ENCODE measurements at regions not wholly inside any gene's neighbourhood (a gene's known extent, or its start where the extent isn't known, plus 50 kb on each side); places are given as distances from the start of the nearest gene placed in this dataset.
"Not testable (repeated sequence)": the region's sequence is repeated elsewhere in the genome, so short reads cannot be mapped to it uniquely, and the experiment has no call there.

DNA sequence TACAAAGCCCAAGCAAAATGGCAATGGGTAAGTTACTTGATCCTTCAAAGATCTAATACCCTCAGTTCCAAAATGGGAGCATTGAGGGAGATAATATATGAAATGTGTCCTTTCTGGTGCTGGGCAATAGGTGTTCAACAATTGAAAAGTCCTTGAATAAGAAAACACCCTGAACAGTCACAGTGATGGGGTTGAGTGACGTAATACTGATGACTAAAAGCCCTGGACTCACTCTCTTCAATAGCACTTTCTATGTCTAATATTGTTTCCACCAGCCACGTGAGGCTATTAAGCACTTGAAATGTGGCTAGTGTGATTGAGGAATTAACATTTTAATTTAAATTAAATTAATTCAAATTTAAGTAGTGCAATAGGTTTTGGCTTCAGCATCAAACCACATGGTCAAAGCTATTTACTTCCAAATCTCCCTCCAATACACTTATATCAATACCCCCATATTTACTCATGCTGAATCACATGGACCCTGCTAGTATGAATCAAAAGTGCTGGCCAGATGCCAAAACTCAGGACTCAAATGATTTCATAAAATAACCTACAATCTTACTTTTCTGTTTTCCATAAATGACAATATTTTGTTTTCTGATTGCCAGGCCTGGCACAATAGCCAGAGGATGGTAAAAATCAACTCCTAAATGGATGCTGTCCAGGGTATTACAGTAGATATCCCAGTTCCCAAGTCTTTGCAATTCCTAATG, 516.2 kb downstream of the HAPSTR1 start:
- intact Hi-C loops (cut with DNase I) = no loop called here
- ATAC-seq (ENCODE audit: poor library complexity) (no peak), DNase-seq (no peak)

DNA sequence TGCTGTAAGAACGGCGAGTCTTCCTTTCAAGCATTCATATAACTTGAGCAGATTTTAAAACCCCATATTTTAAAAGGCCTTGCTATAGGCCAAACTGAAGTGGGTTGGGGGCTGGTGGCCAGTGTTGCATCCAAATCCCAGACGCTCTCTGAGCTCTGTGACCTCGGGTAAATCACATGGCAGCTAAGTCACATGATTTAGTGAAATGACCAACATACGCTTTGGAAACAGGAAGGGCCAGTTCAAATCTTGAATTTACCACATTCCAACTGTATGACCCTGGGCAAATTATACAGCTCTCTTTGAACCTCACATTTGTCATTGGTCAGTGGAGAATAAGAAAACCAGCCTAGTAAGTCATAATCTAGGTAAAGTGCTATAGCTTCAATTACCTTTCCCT, 519.3 kb downstream of the HAPSTR1 start:
- intact Hi-C loops (cut with DNase I) = no loop called here
- DNase-seq (no peak), ATAC-seq (ENCODE audit: poor library complexity) (no peak)

DNA sequence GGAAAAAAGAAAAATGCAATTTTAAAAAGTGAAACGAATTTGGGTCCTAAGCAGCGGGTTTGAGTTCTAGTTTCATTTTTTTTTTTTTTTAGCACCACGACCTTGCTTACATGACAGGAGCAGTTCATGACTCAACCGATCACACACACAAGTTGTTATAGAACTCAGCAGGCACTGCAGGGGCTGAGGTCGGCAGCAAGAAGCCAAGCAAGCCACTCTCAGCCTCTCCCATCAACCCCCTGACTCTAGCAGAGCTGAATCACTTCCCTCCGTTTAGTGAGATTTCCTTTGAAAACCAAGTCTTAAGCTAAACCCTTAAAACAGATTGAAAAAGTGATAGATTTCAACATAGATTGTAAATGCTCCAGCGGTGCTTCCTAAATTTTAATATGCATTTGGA, 520.8 kb downstream of the HAPSTR1 start:
- ATAC-seq (ENCODE audit: poor library complexity) = no peak
- intact Hi-C loops (cut with DNase I) = no loop called here
- DNase-seq = no peak

DNA sequence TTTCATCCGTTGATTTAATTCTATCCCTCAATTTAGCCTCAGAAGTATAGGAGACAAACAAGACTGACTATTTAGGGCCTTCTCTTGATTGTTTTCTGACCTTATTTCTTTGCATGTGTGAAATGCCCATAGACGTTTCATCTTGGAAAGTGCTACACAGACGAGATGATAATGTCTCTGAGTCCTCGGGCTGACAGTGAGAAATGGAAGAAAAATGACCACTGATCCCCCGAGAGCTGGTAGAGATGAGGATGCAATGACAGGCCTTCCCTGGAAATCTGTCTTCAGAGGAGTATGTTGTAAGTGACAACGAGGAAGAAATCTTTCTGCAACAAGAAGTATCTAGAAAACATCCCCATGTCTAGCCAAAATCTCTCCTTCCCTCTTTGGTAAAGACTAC, 522.9 kb downstream of the HAPSTR1 start:
- ATAC-seq (ENCODE audit: poor library complexity) = no peak
- no peak for DNase-seq
- intact Hi-C loops (cut with DNase I) = no loop called here

DNA sequence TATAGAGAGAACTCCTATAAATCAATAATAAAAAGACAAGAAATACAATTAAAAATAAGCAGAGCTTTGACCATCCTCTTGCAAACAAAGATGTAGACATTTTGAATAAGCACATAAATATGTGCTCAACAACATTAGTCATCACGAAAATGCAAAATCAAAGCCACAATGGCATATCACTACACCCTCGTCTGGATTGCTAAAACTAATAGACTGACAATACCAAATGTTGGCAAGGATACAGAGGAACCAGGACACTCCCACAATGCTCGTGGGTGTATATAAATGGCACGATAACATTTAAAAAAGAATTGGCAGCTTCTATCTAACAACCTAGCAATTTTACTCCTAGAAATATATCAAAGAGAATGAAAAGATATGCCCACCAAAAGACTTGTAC, 530.8 kb downstream of the HAPSTR1 start:
- ATAC-seq (ENCODE audit: poor library complexity) (no peak), DNase-seq (no peak)
- intact Hi-C loops (cut with DNase I) = no loop called here

DNA sequence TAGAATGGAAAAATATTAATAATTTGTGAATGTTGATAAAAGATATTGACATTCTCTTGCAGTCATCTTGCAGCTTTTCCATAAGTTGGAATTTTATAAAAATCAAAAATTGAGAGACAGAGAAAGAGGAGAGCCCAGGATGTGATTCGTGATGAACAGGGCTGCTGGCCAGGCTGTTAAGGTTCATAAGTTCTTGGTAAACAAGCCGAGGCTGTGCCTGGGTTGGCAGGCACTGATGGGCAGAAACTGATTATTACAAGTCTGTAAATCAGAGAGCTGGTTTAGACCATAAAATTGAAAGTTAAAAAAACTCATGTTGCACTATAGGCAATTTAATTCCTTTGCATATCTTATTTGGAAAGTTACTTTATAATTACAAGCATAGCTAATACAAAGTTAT, 533.7 kb downstream of the HAPSTR1 start:
- intact Hi-C loops (cut with DNase I) = no loop called here
- ATAC-seq (ENCODE audit: poor library complexity) (no peak), DNase-seq (no peak)

DNA sequence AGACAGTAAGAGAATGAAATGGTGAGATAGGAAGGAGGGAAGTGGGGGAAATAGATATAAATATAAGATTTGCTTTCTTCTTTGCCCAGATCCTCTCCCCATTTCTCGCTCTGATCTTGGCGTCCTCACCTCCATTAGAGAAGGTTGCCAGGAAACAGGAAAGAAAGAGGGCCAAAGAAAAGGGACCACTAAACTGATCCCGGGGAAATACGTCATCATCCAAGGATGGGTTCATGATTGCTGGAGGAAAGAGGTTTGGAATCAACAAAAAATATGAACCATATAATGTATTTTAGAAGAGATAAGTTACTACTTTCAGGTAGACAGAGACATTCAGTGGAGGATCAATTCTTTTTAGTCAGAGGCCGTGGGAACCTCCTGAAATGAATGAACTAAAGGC, 536.0 kb downstream of the HAPSTR1 start:
- intact Hi-C loops (cut with DNase I) = no loop called here
- no peak for ATAC-seq (ENCODE audit: poor library complexity)
- no peak for DNase-seq

DNA sequence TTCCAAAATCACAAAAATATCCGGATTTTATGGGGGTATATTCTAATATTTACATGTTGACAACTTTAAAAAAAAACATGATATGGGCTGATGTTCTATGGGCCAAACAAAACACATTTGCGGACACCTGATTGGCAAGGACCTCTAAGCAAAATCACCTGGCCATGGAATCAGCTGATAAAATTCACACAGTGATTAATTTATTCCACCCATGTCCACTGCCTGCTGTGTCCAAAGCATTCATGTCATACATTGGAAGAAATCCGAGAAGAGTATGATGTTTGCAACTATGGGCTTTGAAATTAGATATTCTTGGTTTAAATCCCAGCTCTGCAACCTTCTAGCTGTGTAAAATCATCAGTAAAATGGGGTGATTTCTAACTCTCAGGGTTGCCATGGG, 538.7 kb downstream of the HAPSTR1 start:
- no peak for ATAC-seq (ENCODE audit: poor library complexity)
- DNase-seq = no peak
- intact Hi-C loops (cut with DNase I) = no loop called here

DNA sequence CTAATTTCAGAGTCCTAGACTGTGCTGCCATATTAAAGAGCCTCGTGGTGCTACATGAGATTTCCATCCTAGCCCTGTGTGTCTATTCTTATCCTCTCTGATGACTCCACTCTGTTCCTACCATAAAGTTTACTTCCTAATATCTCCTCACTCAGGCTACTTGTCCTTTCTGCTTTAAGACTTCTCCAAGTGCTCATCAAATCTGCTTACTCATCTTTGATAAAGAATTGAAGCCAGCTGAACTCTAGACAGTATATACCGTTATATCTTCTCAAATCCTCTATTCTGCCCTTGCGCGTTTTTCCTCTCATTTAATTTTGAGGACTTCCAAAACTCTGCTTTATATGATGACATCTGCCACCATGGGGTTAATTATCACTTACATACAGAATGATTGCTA, 539.5 kb downstream of the HAPSTR1 start:
- ATAC-seq (ENCODE audit: poor library complexity) = no peak
- intact Hi-C loops (cut with DNase I) = no loop called here
- no peak for DNase-seq

DNA sequence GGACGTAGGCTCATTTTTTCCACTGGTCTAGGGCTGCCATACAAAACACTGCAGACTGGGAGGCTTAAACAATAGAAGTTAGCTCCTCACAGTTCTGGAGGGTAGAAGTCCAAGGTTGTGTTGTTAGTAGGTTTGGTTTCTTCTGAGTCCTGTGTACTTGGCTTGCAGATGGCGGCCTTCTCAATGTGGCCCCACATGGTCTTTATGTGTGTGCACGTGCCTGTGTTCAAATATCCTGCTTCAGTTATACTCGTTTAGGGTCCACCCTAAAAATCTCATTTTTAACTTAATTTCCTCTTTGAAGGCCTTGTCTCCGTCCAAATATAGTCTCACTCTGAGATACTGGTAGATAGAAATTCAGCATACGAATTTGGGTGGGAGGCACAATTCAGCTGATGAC, 542.4 kb downstream of the HAPSTR1 start:
- ATAC-seq (ENCODE audit: poor library complexity) = no peak
- intact Hi-C loops (cut with DNase I) = no loop called here
- DNase-seq = no peak

DNA sequence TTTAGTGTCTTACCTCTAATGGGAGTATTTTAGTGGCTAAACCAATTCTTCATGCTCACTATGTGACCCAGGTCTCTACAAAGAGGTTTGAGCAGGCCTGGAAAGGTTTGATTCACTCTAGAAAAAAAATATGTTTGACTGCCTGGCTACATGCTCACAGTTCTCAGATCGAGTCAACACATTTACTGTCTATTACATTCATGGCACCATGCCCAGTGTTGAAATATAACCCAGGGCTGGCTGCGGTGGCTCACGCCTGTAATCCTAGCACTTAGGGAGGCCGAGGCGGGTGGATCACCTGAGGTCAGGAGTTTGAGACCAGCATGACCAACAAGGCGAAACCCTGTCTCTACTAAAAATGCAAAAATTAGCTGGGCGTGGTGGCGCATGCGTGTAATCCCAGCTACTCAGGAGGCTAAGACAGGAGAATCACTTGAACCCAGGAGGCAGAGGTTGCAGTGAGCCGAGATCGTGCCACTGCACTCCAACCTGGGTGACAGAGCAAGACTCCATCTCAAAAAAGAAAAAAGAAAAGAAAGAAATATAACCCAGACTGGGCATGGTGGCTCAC, 543.8 kb downstream of the HAPSTR1 start:
- ATAC-seq (ENCODE audit: poor library complexity); intact Hi-C loops (cut with DNase I); DNase-seq: not testable (repeated sequence)

DNA sequence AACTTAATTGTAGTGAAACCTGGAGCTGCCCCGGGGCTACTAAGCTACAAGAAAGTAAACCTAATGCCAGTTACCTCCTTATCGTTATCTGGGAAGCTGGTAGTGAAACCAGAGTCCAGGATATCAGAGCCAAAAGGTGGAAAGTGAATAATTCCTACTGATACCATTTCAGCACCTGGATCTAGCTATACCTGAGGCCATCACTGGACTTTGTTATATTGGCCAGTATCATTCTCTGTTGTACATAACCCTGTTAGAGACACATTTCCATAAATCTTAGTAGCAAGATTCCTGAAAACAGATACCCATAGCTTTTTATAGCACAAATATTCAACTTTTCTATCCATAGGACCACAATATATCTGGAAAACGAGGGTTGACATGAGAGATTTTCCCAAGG, 538.0 kb downstream of the GRIN2A start:
- ATAC-seq (ENCODE audit: poor library complexity) (no peak), DNase-seq (no peak)
- intact Hi-C loops (cut with DNase I) = no loop called here

DNA sequence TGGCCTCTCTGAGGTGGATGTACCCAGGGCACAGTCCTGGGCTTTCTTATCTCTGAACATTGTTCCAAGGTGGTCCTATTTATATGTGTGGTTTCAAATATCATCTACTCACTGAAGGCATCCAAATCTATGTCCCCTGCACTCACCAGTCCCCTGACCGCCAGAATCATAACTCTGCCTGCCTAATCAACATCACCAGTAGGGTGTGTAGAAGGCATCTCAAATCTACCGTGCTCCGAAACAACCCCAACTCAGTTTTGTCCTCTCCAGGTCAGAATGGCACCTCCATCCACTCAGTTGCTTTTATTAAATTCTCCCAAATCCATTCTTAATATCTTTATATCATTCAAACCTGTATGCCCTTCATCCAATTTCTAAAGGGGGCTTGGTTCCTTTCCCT, 536.3 kb downstream of the GRIN2A start:
- DNase-seq (no peak), ATAC-seq (ENCODE audit: poor library complexity) (no peak)
- intact Hi-C loops (cut with DNase I) = no loop called here

DNA sequence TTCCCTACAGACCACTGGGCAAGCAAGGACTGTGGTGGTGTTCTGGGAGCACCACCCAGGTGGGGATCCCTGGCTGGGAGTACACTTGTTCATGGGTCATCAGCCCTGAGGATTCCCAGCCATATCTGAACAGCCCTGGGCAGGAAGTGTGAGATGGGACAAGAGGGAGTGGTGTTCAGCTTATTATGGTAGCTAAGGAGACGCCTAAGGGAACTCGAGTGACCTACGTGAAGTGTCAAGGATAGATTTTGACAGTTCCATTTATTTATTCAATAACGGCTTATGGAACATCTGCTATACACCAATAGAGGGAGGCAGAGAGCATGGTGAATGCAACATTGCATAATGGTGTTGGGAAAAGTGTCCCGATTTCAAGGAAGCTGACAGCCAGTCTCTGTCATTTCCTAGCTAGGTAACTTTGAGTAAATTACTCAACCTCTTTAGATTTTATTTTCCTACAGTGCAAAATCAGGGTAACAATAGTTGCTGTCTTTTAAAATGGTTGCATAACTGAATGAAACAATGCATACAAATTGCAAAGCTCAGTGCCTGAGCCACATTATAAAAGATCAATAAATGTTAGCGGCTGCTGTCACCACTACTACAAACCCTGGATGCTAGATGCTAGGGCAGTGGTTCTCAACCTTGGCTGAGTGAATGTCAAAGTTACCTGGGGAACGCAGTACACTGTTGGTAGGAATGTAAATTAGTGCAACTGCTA, 534.1 kb downstream of the GRIN2A start:
- DNase-seq (no peak), ATAC-seq (ENCODE audit: poor library complexity) (peak; percentile 59)
- intact Hi-C loops (cut with DNase I) = no loop called here

DNA sequence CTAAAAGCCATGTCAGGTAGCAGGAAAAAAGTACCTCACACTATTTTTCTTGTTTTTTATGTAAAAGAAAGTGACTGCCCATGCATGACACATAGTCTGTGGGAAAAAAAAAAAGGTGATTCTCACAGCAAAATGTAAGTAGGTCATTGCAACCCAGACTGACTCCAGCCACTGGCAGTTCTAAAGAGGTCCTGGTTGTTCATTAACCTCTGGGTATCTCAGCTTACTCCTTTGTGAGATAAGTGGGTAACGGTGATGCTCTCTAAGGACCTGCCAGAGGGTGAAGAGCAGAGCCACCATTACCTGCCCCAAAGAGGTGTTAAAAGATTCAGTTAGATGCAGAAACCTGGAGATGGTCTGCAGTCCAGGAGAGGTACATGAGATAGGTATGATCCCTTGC, 531.9 kb downstream of the GRIN2A start:
- intact Hi-C loops (cut with DNase I) = loop anchor here (10.0 kb wide), 1 partner anchor 535 kb away; the partner anchor contains the start of gene GRIN2A
- no peak for ATAC-seq (ENCODE audit: poor library complexity)
- no peak for DNase-seq

DNA sequence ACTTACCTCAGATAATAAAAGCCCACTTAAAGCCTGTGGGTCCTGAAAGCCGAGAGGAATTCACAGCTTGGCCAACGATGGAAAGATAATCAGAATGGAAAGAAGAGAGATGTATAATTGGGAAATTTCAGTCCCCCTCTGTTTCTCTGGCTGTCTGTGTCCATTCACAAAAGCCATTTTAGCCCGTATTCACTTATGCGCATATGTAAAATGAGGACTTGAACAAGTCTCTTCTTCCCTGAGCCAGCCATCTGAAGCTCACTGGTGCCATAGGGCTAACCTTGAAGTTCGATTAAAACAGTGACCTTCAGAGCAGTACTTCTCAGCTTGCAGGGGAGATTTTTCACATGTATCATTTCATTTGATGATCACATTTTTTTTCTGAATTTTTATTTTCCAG, 527.2 kb downstream of the GRIN2A start:
- intact Hi-C loops (cut with DNase I) = loop anchor here (10.0 kb wide), 1 partner anchor 530 kb away; the partner anchor contains the start of gene GRIN2A
- ATAC-seq (ENCODE audit: poor library complexity) (no peak), DNase-seq (no peak)

DNA sequence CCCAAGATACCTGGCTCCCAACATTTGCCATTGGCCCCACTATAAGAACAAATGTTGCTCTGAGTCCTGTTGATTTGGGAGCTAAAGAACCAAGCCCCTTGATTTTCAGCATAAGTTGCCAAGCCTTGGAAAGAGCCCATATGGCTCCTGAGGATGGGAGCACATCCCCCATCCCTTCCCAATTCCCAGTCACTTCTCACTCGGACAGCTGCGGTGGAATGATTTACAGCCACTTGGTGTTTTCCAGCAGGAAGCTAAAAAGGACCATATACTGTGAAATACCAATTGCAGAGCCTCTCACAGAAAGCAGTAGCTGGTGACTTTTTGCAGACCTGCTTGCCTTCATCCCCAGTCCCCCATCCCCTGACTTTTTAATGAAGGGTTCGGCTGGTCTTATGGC, 524.6 kb downstream of the GRIN2A start:
- no peak for ATAC-seq (ENCODE audit: poor library complexity)
- no peak for DNase-seq
- intact Hi-C loops (cut with DNase I) = loop anchor here (10.0 kb wide), 1 partner anchor 527 kb away; the partner anchor contains the start of gene GRIN2A

DNA sequence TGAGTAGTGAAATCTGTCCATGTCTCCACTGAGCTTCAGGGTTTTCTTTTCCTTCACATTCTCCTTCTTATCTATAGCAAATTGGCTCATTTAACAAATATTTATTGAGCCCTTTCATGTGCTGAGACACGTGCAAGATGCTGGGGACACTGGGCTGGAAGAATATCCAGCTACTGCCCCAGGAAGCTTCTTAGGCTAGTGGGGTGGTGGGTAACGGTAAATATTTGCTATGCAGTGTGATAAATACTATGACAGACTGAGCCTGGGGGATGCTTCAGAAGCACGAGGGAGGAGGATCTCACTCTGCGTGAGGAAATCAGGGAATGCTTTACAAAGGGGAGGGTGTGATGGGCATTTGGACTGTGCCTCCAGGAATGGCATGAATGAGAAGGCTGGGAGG, 524.1 kb downstream of the GRIN2A start:
- intact Hi-C loops (cut with DNase I) = loop anchor here (10.0 kb wide), 1 partner anchor 527 kb away; the partner anchor contains the start of gene GRIN2A
- ATAC-seq (ENCODE audit: poor library complexity) (no peak), DNase-seq (no peak)

DNA sequence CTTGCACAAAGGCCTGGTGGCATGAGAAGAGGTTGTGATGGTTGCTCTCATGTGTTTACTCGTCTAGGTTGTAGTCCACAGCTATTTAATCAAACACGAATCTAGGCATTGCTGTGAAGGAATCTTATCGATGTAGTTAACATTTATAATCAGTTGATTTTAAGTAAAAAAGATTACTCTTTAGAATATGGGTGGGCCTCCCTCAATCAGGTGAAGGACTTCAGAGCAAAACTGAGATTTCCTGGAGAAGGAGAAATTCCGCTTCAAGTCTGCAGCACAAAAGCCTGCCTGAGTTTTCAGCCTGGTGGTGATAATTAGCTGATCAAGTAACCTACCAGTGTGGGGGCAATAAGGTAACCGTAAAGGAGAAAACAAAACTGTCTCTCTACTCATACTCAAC, 523.6 kb downstream of the GRIN2A start:
- ATAC-seq (ENCODE audit: poor library complexity) = no peak
- DNase-seq = no peak
- intact Hi-C loops (cut with DNase I) = loop anchor here (10.0 kb wide), 1 partner anchor 526 kb away; the partner anchor contains the start of gene GRIN2A

DNA sequence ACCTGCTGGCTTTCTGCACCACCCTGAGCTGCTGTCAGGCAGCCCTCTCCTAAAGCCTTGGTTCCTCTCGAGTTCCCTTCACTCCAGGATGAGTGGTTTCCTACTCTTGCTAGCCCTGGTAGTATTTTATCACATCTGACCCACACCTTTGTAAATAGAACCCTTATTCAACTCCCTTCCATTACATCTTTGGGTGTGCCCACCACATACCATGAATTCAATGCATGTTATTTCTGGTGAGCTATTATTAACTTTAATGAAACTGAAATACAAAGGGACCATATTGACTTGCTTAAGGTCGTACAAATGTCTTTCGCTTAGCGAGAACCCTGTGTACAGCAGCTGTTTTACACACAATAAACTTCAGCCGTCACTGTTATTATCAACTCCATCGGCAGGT, 521.3 kb downstream of the GRIN2A start:
- no peak for DNase-seq
- no peak for ATAC-seq (ENCODE audit: poor library complexity)
- intact Hi-C loops (cut with DNase I) = no loop called here
